GM18519 (cell line): ENCODE measurements at regions not wholly inside any gene's neighbourhood (a gene's known extent, or its start where the extent isn't known, plus 50 kb on each side); places are given as distances from the start of the nearest gene placed in this dataset.
"Not testable (repeated sequence)": the region's sequence is repeated elsewhere in the genome, so short reads cannot be mapped to it uniquely, and the experiment has no call there.

Experiments
- ATAC-seq: cut with Tn5 transposase; IDR thresholded peaks from one replicate; pipeline ENCODE4 v1.9.1; 2021; ENCODE audit warnings: mild to moderate bottlenecking, moderate library complexity; ENCODE audit not compliant: unreplicated experiment, low FRiP score

DNA sequence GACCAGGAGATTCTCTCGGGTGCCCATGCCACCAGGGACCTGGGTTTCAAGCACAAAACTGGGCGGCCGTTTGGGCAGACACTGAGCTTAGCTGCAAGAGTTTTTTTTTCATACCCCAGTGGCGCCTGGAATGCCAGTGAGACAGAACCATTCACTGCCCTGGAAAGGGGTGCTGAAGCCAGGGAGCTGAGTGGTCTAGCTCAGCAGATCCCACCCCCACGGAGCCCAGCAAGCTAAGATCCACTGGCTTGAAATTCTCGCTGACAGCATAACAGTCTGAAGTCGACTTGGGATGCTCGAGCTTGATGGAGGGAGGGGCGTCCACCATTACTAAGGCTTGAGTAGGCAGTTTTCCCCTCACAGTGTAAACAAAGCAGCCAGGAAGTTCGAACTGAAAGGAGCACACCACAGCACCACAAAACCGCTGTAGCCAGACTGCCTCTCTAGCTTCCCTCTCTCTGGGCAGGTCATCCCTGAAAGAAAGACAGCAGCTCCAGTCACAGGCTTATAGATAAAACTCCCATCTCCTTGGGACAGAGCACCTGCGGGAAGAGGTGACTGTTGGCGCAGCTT is 157.7 kb downstream of the GIPC2 start:
- not testable (repeated sequence) for ATAC-seq

DNA sequence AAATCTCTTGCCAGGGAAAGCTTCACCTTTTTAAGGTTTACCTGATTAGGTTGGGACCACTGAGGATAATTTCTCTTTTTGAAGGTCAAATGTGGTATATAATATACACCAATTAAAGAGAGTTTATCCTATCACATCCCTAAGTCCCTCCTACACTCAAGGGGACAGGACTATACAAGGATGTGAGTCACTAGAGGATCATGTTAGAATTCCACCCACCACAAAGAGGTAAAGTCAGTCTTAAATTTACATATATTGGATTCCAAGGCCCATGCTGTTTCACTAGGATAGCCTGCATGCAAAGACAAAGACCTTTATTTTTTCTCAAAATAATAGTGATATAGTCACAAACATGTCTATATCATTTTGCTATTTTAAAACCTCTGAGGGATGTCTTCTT is 164.4 kb downstream of the GIPC2 start:
- ATAC-seq = no peak

DNA sequence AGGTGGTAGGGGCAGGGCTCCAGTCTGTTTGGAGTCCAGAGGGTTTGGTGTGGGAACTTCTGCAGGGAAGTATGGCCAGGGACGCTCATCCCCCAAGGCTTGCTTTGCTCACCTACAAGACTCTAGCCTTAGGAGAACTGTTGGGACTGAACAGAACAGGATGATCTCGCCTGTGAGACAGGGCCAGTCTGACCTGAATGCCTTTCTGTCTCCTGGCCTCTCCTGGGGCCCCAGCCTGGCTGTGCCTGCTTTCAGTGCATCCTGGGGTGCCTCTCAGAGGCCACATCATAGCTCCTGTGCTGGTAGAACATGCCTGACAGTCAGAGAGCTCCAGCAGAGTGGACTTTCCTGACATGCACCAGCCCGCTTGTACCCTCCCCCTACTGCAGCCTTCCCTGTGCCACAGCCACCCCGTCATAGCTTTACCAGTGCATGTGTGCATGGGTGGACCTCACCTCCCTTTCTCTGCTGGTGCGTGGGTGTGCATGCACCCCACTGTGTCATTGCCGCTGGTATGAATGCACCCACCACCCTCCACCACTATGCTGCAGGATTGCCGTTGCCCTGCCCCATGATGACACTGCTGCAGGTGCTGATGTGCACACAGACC is 165.8 kb downstream of the GIPC2 start:
- ATAC-seq = no peak

DNA sequence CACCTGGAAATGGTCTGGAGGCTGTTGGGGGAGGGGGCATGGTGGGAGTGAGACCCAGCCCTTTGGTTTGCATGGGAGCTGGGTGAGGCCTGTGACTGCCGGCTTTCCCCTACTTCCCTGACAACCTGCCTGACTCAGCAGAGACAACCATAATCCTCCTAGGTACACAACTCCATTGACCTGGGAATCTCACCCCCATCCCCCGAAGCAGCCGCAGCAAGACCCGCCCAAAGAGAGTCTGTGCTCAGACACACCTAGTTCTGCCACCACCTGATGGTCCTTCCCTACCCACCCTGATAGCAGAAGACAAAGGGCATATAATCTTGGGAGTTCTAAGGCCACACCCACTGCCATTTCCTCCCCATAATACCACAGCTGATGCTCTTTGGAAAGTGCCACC is 168.6 kb downstream of the GIPC2 start:
- no peak for ATAC-seq

DNA sequence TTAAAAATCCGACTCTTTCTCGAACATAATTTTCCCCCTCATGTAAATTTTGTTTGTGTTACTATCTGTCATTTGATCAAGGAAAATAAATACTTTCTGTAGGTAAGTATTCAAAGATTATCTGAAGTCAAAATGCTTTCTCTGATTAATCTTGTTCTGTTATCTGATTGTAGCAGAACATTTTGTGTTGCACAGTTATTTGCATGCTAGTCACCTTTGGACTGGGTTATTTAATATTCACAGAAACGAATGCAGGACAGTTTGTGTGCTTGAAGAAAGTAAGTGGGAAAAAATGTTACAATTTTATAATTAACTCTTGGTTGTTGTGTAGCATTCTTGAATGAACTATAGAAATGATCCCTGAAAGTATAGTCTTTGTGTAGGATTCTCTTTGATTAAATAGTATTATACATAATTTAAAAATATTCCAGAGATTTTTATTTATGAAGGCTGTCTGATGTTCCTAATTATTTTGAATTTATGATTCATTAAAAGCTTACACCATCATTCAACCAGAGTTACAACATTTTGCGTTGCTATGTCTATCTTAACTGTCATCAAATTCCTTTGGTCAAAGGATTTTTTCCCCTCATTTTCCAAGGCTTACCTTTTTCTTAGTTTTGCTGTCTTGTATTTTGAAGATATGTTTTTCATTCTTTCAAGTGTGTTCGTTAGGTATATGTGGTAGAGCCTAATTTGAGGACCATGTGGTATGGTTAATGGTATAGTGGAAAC is 176.6 kb downstream of the GIPC2 start:
- ATAC-seq = no peak

DNA sequence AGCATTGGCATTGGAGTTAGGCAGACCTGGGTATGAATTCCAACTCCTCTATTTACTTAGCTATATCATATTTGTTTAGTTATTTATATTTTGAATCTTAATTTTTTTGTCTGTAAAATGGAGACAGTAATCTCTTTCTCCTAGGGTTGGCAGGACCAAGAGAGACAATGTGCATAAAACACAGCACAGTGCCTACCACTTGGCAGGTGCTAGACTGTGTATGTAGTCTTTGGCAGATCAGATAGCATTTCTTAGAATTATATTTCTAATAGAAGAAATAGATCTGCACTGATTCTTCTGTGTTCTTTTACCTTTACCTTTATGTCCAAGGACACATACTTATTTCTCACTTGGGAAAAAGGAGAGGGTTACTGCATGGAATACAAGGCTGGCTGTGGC is 177.2 kb downstream of the GIPC2 start:
- ATAC-seq = no peak

DNA sequence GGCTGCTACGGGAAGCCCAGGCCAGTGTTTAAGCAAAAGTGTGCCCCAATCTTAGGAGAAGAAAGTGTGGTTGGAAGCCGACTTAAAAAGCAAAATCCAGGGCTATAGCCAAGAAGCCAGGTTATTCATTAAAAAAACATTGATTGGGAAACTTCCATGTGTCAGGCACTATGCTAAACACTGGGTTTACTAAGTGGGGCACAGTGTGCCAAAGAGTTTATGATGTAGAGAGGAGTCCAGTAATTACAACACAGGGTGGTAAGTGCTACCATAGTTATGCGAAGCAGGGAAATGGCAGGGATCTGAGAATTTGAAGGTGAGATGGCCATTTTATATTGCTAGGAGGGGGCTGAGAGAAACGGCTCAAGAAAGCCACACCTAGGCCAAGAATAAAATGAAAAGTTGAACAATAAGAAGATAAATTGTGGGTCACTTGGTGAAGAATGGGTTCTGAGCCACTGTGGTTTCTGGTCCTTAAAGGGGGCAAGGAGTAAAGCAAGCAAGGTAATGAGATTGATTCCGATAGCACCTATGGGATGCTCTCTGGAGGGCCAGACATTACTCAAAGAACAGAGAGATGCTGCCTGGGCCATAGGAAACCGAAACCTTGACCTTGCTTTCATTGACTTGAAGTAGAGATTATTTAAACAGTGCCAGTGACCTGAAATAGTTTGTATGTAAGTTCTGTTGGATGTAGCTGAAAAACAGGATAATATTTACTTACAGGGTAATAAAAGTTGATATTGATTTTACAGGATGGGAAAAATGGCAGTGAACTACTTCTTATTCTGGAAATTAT is 177.8 kb downstream of the GIPC2 start:
- no peak for ATAC-seq

DNA sequence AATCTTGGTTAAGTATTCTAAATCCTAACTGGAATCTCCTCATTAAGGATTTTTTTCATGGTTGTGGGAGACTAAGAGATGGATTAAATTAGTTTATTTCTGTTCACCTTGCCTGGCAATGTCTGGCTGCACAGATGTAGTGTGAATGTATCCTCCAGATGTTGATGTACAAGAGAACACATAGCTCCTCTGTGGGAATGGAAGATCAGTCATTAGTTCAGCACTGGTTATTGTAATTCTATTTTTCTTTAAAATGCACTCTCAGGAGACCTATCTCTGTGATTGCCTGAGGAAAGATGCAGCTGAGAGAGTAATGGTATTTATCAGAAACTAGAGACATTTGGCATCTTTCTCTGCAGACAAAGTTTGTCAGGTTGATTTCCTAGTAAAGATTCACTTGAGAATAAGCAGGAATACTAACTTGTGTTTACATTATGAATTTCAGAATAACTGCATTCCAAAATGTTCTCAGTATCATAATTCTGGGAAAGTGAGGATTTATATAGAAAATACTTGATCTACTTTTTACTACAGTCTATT is 178.6 kb downstream of the GIPC2 start:
- ATAC-seq = no peak

DNA sequence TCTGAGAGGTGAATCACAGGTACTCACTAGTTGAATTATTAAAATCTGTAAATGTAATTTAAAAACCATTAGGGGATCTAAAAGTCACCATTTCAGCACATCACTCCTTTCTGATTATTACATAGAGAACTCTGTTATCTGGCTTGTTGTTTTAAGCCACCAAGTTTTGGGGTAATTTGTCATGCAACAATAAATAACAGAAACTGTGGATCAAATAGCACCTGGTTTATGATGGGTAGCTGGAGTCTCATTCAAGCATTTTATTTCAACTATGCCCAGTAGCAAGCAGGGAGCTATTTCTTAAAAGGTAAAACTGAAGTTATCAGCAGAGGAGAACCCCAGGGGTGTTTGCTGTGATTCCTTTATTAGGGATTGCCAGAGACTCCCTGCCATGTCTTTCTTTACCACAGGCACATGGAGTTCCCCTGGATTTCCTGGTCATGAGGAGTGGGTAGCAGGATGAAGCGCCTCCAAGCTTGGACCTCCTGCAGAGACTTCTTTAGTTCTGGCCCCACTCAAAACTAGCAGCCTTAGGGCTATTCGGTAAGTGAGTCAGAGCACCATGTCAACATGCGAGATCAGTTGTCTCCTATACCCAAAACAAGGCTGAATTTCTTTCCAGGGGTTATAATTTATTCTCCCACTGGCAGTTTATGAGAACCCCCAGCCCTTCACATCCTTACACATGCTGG is 179.2 kb downstream of the GIPC2 start:
- ATAC-seq = no peak

DNA sequence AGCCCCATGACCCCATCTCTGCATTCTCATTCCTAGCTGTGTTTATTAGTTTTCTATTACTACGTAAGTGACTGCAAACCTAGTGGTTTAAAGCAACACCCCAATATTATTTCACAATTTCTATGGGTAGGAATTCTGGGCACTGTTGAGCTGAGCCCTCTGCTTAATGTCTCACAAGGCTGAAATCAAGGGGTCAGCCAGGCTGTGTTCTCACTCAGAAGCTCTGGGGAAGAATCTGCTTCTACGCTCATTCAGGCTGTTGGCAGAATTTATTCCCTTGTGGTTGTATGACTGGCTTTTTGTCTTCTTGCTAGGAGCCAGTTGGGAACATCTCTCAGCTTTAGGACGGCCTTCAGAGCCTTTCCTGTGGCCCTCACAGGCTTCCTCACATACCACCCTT is 181.0 kb downstream of the GIPC2 start:
- ATAC-seq = no peak

DNA sequence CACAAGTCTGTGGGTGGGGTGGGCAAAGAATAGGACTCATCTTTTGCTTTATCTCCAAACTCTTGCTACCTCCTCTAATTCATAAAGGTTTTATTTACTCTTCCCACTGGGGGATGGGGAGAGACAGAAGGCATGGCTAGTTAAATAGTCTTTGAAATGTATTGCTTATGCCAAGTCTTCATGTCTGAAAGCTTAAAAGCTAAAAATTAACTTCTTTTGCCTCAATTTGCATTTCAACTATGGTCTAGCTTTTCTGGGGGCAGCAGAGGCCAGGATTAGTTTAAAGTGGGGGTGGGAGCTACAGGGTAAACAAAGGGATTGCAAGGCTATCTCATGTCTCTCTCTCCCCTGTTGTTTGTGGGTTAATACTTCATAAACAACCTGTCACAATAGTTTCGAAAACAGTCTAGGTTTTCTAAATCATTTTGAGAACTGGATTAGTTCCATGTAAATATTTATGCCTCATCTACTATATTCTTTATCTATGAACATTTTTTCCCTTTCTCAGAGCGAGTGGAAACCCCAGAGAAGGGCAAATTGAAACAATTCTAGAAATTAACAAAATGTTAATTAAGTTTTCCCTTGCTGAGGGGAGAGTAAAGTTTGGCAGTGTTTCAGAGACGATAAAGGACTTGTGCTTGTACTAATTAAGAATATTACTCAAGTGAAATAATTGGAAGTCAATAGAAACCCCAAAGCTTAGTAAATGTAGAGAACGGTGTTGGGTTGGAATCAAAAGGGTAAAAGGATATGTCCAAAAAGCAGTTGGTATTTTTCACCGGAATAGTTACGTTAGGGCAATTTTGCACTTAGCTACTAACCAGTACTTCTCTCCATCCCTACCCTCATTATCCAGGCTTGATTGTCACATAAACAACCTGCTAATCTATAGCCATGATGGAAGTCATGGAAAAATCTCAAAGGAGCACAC is 182.2 kb downstream of the GIPC2 start:
- no peak for ATAC-seq

DNA sequence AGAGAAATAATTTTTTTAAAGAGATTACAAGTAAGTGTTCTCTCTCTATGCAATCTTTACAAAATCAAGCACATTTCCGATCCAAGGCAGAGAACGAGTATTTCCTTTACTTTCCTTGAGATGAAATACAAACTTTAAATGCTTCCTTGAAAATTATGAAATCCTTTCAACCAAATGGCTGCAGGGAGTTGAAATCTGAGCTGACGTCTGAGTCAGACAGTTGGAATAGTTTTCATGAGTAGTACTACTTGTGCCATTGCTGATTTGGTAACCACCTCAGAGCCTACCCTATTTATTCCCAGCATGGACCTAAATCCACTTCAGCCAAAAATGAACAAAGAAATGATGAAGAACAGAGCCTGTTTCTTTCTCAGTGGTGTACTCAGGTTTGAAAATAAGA is 183.6 kb downstream of the GIPC2 start:
- no peak for ATAC-seq

DNA sequence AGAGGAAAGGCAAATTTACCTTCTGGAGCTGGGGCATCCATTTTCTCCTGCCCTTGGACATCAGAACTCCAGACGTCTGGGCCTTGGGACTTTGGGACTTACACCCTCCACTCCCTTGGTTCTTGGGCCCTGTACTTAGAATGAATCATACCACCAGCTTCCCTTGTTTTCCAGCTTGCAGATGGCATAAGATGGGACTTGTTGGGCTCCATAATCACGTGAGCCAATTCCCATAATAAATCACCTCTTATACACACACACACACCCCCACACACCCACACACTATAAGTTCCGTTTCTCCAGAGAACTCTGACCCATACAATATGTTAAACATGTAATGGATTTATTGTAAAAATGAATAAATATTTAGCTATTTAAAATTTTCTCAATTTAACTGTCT is 185.7 kb downstream of the GIPC2 start:
- no peak for ATAC-seq

DNA sequence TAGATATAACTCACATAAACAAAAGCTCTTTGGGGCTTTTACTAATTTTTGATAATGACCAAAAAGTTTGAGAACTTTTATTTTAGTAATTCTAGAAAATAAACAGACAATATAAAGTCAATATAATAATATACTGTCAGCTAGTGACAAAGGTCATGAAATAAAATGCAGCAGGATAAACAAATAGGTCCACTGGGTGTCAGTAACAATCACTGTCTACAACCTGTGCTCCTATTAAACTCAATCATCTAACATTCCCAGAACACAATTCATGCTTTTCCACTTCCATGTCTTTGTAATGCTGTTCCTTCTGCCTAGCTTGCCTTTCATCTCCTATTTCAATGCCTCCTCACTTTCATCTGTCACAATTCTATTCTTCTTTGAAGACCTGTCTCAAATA is 186.1 kb downstream of the GIPC2 start:
- ATAC-seq = no peak

DNA sequence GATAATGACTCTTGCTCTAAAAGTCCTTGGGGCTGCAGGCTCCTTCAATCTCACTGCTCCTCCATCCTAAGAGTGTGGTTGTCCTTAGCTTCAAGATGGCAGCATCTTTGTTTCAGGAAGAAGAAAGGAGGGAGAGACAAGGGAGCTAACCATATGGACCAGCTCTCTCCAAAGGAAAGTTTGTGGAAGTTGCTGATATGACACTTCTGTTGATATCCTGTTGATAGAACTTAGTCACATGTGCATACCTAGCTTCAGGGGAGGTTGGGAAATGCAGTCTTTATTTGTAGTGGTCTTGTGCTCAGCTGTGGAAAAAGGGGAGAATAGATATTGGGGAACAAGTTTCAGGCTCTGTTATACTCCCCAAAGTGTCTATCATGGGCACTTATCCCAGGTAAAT is 186.9 kb downstream of the GIPC2 start:
- no peak for ATAC-seq

DNA sequence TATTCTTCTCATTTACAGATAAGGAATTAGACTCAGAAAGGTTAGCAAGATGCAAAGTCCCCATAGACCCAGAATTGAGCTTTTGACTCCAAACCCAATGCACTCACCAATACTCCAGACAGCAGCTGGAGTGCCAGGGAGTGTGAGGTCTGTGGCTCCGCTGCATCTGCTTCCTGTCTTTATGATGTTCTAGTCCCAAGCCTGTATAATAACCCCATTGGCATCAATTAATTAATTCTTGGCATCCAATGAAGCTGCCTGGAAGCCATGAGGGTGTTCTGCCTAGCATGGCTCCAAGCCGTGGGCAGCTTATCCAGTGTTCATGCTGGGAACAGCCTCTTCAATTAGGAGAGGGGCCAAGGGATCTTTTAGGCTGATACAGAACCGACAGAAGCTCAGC is 188.7 kb downstream of the GIPC2 start:
- ATAC-seq = no peak

DNA sequence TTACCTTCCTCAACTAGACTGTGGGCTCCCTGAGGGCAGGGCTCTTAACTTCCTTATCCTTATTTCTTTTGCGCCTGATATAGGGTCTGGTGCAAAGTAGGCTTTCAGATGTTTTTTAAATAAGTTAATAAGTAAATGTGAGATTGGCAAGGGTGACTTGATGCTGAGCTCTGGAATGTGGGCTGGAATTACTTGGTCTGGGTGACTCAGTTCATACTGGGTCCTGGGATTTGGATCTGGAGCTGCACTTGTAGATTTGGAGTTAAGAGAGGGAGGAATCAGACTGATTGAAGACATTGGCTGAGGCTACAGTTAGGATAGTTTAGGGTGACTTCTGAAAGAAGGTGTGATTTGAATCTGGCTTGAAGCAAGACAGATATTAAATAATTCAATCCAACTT is 190.9 kb downstream of the GIPC2 start:
- no peak for ATAC-seq

DNA sequence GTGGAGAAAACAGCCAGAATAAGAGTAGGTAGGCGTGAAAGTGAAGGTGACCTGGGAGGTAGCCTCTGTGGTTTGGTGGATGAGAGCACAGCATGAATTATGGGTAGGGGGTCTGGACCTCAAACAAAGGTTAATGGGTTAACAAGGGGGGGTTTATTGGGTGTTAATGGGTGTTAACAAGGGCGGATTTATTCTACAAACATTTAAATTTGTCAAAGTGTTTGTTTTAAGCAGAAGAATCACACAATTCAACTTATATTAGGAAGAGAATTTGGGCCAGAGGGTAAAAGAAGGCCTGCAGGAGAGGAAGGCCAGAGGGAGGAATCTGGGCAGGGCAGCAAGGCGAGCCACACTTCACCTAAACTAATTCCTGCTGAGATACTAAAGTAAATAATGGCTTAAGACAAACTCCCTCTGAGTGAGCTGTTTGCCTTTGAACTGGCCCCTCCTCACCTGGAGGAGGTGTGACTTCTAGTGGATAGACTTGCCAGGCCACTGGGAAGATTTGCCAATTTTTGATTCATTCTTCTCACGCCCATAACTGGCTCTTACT is 191.7 kb downstream of the GIPC2 start:
- ATAC-seq = no peak

DNA sequence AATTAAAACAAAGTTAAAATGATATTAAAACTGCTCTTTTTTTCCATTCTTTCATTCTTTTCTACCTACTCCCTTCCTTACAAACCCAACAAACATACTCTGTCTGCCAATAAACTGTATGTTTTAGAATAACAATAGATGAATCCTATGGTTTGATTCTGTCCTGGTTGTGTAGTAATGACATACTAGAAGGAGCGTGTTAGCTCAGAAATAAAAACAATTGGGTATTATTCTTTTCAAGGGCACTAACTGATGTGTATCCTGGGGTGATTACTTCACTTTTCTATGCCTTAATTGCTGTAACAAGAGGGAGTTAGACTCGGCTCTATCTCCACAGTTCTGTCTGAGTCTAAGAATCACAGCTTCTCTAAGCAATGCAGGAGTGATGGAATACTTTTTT is 194.4 kb downstream of the GIPC2 start:
- ATAC-seq = no peak
